ENCODE measurements at regions not wholly inside any gene's neighbourhood (a gene's known extent, or its start where the extent isn't known, plus 50 kb on each side); places are given as distances from the start of the nearest gene placed in this dataset.
"Not testable (repeated sequence)": the region's sequence is repeated elsewhere in the genome, so short reads cannot be mapped to it uniquely, and the experiment has no call there.

DNA sequence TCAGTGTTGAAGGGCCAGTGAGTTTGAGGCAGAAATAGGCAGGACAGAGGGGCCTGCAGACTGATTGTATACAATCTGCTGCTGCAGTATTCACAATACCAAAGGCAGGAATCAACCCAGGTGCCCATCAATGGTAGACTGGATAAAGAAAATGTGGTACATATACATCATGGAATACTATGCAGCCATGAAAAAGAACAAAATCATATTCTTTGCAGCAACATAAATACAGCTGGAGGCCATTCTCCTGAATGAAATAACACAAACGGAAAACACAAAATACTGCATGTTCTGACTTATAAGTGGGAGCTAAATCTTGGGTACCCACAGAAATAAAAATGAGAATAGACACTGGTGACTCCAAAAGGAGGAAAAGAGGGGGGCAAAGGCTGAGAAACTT lies 485.1 kb downstream of the XYLT1 start:
- no peak for DNase-seq
- H3K9me3 Mint-ChIP-seq = peaks cover 2% of the 10 kb centered on the region
- no peak for ATAC-seq (ENCODE audit: low read depth)
- H3K36me3 Mint-ChIP-seq = no peaks in the 10 kb centered on the region
- POLR2A ChIA-PET = no interaction called here
- H3K27ac Mint-ChIP-seq = no peak overlapping the region
- H3K4me1 Mint-ChIP-seq = no peaks in the 10 kb centered on the region
- H3K4me3 Mint-ChIP-seq = no peak overlapping the region
- H3K27me3 Mint-ChIP-seq = peaks cover 3% of the 10 kb centered on the region

DNA sequence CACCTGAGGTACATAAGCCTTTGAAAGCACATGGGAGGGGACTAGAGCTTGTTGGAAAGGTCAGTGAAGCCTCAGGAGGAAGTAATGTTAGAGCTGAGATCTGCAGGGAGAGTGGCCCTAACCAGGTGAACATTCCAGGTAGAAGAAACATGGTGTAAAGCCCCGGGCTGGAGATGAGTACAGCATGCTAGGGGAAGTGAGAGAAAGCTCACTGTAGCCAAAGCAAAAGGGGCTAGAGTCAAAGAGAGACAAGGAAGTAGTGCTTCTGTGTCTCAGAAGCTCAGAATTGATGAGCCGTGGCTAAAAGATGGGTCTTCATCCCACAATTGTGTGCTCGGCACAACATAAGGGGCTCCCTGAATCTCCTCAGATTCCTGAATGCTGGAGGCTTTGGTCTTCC lies 481.8 kb downstream of the XYLT1 start:
- Mint-ChIP-seq H3K4me1 (peaks cover 12% of the 10 kb centered on the region), H3K27me3 (peaks cover 4% of the 10 kb centered on the region), H3K27ac (no peak overlapping the region), H3K4me3 (no peak overlapping the region), H3K9me3 (no peaks in the 10 kb centered on the region), H3K36me3 (no peaks in the 10 kb centered on the region)
- POLR2A ChIA-PET = no interaction called here
- ATAC-seq (ENCODE audit: low read depth) (no peak), DNase-seq (no peak)

DNA sequence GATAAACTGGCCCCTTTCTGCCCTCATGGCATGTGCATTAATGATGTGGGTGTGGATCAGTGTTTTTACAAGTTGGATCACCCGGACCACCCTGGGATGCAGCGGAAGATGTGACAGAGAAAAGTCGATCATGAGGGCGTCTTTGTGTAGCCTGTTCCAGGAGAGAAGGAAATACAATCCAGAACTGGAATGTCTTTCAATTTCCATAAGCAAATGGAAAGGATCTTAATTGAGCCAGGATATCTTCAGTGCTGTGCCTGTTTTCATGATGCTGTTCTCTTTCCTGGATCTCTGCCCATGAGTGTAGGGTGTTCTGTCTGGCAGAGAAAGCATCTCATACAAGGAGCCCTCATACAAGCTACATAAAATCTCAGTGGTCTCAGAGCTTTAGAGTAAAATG lies 481.4 kb downstream of the XYLT1 start:
- ATAC-seq (ENCODE audit: low read depth) (no peak), DNase-seq (no peak)
- Mint-ChIP-seq H3K4me3 (no peak overlapping the region), H3K27ac (no peak overlapping the region), H3K27me3 (peaks cover 4% of the 10 kb centered on the region), H3K9me3 (no peaks in the 10 kb centered on the region), H3K4me1 (peaks cover 15% of the 10 kb centered on the region), H3K36me3 (no peaks in the 10 kb centered on the region)
- POLR2A ChIA-PET = no interaction called here

DNA sequence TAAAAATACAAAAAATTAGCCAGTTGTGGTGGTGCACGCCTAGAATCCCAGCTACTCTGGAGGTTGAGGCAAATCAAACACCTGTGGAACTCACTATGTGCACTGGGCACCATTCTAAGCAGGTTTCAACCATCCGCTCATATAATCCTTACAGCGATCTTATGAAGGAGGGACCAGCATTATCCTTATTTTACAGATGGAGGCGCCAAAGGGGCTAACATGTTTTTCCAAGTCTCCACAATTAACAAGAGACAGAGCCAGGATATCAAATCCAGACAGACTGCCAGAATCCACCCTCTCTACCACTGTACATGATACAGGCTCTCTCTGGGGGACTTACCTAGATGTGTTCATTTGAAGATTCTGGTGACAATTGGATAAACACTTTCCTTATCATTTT lies 479.0 kb downstream of the XYLT1 start:
- no peak overlapping the region for H3K4me3 Mint-ChIP-seq
- DNase-seq = no peak
- H3K36me3 Mint-ChIP-seq = no peaks in the 10 kb centered on the region
- no peak overlapping the region for H3K27ac Mint-ChIP-seq
- H3K27me3 Mint-ChIP-seq = peaks cover 8% of the 10 kb centered on the region
- H3K9me3 Mint-ChIP-seq = no peaks in the 10 kb centered on the region
- no peak for ATAC-seq (ENCODE audit: low read depth)
- H3K4me1 Mint-ChIP-seq = peaks cover 15% of the 10 kb centered on the region
- POLR2A ChIA-PET = no interaction called here

DNA sequence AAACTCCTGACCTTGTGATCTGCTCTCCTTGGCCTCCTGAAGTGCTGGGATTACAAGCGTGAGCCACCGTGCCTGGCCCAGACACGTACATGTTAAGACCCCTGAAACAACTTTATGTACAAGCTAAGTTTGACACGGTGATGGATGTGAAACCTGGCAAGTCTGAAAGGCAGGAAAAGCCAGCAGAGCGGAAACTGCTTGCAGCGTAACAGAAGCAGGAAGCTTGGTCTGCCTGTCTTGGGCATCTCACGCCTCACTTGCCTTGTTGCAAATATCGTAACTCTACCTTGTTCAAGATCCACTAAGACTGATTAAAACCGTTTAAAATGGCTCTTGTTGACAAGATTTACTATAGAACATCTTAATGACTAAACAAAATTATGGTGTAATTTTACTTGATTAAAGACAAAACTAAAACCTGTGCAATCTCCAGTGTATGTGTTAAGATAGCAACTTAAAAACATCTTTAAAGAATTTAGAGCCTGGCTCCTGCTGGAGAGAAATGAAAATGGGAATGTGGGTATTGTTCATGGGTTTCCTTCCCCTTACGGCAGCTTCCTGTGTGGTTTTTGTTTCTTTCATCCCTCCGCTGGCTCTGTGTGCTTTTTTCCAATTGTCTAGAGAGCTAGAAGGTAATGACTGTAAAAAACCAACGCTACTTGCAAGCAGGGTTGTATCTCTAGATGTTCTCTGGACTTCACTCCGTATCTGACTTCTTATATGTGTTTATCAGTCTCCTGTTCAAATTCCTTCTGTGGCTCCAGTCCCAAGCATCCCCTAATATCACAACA lies 477.6 kb downstream of the XYLT1 start:
- Mint-ChIP-seq H3K36me3 (no peaks in the 10 kb centered on the region), H3K4me3 (peak overlapping the region; percentile 42), H3K27me3 (peaks cover 8% of the 10 kb centered on the region), H3K9me3 (no peaks in the 10 kb centered on the region), H3K27ac (peak overlapping the region; percentile 14), H3K4me1 (peaks cover 15% of the 10 kb centered on the region)
- POLR2A ChIA-PET = no interaction called here
- DNase-seq = peak; percentile 29
- peak; percentile 76 for ATAC-seq (ENCODE audit: low read depth)

DNA sequence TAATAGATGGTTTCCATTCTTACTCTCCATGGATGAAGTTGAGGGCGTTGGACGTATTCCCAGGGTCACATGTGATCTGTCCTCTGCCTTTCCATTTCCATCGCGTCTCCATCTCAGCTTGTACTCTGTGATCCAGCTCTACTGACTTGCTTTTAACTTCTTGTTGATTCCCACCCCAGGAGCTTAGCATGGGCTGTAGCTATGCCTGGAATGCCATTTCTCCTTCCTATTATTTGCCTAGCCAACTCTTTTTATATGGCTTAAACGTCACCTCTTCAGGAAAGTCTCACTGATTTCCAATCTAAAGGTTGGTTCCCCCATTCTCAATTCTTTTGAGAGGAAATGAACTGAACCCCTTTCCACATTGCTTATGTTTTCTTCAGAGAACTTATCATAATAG lies 475.9 kb downstream of the XYLT1 start:
- H3K9me3 Mint-ChIP-seq = no peaks in the 10 kb centered on the region
- no peaks in the 10 kb centered on the region for H3K36me3 Mint-ChIP-seq
- POLR2A ChIA-PET = no interaction called here
- DNase-seq (no peak), ATAC-seq (ENCODE audit: low read depth) (no peak)
- H3K4me1 Mint-ChIP-seq = peaks cover 15% of the 10 kb centered on the region
- no peak overlapping the region for H3K27ac Mint-ChIP-seq
- H3K27me3 Mint-ChIP-seq = peaks cover 6% of the 10 kb centered on the region
- no peak overlapping the region for H3K4me3 Mint-ChIP-seq

DNA sequence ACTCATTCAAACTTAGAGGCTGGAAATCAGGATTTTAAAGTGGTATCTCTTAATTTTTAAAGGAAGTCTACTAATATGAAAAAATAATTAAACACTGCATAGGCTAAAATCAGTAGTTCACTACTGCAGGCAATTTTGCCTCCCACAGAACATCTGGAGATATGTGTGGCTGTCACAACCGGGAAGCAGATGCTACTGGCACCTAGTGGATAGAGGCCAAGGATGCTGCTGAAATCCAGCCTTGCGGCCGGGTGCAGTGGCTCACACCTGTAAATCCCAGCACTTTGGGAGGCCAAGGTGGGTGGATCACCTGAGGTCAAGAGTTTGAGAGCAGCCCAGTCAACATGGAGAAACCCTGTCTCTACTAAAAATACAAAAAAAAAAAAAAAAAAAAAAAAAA lies 473.9 kb downstream of the XYLT1 start:
- H3K9me3 Mint-ChIP-seq = no peaks in the 10 kb centered on the region
- H3K27ac Mint-ChIP-seq = no peak overlapping the region
- peaks cover 15% of the 10 kb centered on the region for H3K4me1 Mint-ChIP-seq
- POLR2A ChIA-PET = no interaction called here
- H3K36me3 Mint-ChIP-seq = no peaks in the 10 kb centered on the region
- DNase-seq = no peak
- H3K4me3 Mint-ChIP-seq = no peak overlapping the region
- ATAC-seq (ENCODE audit: low read depth) = no peak
- H3K27me3 Mint-ChIP-seq = peaks cover 8% of the 10 kb centered on the region

DNA sequence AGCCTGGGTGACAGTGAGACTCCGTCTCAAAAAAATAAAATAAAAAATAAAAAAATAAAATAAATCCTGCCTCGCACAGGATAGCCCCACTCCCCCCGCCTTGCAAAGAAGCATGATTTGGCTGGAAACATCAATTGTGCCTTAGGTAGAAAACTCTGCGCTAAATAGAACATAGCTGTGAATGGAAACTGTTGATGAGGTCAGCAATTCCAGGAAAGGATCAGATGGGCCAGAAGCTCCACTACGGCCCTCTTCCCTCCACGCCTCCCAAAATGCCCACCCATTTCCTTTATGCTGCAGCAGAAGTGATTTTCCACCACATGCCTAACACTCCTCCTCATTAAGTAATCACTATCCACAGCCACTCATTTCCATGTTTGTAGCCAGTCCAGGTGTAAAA lies 473.4 kb downstream of the XYLT1 start:
- peaks cover 8% of the 10 kb centered on the region for H3K27me3 Mint-ChIP-seq
- POLR2A ChIA-PET = no interaction called here
- no peak overlapping the region for H3K4me3 Mint-ChIP-seq
- H3K4me1 Mint-ChIP-seq = peaks cover 15% of the 10 kb centered on the region
- ATAC-seq (ENCODE audit: low read depth) (no peak), DNase-seq (no peak)
- no peaks in the 10 kb centered on the region for H3K9me3 Mint-ChIP-seq
- H3K36me3 Mint-ChIP-seq = no peaks in the 10 kb centered on the region
- H3K27ac Mint-ChIP-seq = no peak overlapping the region

DNA sequence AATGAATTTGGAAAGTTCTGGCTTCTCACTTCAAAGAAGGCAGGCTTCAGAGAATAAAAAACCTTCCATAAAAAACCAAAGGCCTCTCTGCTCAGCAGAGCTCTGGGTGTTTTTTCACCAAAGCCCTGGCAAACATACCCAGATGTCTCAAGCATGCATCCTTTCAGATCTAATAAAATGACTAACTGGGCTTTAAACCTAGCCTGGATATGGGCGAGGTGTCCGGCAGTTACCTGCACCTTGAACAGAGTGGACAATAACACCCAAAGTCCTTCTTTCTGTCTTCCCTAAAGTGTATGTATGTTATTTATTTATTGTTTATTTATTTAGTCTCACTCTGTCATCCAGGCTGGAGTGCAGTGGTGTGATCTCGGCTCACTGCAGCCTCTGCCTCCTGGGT lies 469.3 kb downstream of the XYLT1 start:
- Mint-ChIP-seq H3K4me1 (no peaks in the 10 kb centered on the region), H3K4me3 (no peak overlapping the region), H3K36me3 (peaks cover 6% of the 10 kb centered on the region), H3K27me3 (peaks cover 9% of the 10 kb centered on the region), H3K9me3 (peaks cover 8% of the 10 kb centered on the region), H3K27ac (no peak overlapping the region)
- ATAC-seq (ENCODE audit: low read depth) = no peak
- POLR2A ChIA-PET = no interaction called here
- no peak for DNase-seq

DNA sequence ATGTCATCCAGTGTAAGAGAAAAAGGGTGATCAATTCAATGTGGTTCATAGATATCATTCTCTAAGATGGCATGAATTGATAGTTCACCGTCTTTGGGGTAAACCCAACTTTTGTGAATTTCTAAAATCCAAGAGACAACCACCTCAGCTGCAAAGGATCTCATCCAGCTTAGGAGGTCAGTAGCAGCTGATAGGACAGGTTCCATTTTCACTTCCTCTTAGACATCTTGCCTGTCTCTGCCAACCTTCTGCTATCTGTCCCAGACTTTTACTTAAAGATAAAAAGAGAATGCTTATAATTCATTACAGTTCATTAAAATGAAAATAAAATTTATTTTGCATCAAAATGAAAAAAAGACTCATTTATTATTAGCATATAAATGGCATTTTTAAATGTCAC lies 468.2 kb downstream of the XYLT1 start:
- Mint-ChIP-seq H3K36me3 (peaks cover 6% of the 10 kb centered on the region), H3K27me3 (peaks cover 15% of the 10 kb centered on the region), H3K4me3 (no peak overlapping the region), H3K9me3 (peaks cover 8% of the 10 kb centered on the region), H3K27ac (no peak overlapping the region), H3K4me1 (no peaks in the 10 kb centered on the region)
- POLR2A ChIA-PET = no interaction called here
- DNase-seq = no peak
- ATAC-seq (ENCODE audit: low read depth) = no peak

DNA sequence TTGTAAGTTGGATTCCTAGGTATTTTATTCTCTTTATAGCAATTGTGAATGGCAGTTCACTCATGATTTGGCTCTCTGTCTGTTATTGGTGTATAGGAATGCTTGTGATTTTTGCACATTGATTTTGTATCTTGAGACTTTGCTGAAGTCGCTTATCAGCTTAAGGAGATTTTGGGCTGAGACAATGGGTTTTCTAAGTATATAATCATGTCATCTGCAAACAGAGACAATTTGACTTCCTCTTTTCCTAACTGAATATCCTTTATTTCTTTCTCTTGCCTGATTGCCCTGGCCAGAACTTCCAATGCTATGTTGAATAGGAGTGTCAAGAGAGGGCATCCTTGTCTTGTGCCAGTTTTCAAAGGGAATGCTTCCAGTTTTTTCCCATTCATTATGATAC lies 464.8 kb downstream of the XYLT1 start:
- peaks cover 26% of the 10 kb centered on the region for H3K27me3 Mint-ChIP-seq
- H3K4me3 Mint-ChIP-seq; H3K27ac Mint-ChIP-seq; DNase-seq; H3K4me1 Mint-ChIP-seq; ATAC-seq (ENCODE audit: low read depth); H3K36me3 Mint-ChIP-seq; POLR2A ChIA-PET; H3K9me3 Mint-ChIP-seq: not testable (repeated sequence)

DNA sequence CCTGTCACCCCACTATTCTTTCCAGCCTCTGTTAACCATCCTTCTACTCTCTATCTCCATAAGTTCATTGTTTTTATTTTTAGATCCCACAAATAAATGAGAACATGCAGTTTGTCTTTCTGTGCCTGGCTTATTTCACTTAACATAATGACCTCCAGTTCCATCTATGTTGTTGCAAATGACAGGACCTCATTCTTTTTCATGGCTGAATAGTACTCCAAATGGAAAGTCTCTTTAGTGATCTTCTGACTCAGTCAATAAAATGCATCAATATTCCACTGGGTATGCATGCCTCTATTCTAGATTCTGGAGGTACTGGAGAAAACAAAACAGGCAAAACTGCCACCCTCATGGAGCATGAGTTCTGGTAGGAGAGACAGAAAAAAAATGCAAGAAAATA lies 459.0 kb downstream of the XYLT1 start:
- Mint-ChIP-seq H3K27me3 (peaks cover 27% of the 10 kb centered on the region), H3K36me3 (peaks cover 5% of the 10 kb centered on the region), H3K27ac (no peak overlapping the region), H3K9me3 (peaks cover under 1% of the 10 kb centered on the region), H3K4me1 (peaks cover 11% of the 10 kb centered on the region), H3K4me3 (no peak overlapping the region)
- no peak for ATAC-seq (ENCODE audit: low read depth)
- POLR2A ChIA-PET = no interaction called here
- no peak for DNase-seq

DNA sequence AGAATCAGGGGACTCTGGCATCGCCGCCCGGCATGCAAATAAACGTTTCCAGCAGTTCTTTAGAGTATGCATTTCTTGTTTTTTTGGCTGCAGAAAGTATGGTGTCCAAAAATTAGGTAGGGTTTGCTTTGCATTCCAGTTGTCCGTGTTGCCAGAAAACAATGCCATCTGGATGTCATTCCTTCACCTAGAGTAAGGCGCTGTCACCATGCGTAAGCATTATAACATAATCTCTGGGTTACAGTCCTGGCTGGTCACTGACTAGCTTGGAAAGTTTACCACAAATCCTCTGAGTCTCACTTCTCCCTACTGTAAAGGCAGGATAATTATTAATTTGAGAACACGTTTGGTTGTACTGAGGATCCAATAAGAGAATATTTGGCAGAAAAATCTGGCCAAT lies 457.7 kb downstream of the XYLT1 start:
- Mint-ChIP-seq H3K4me3 (peak overlapping the region; percentile 76), H3K27me3 (peaks cover 17% of the 10 kb centered on the region), H3K27ac (no peak overlapping the region), H3K9me3 (peaks cover 6% of the 10 kb centered on the region), H3K36me3 (peaks cover 10% of the 10 kb centered on the region), H3K4me1 (peaks cover 11% of the 10 kb centered on the region)
- DNase-seq (no peak), ATAC-seq (ENCODE audit: low read depth) (no peak)
- POLR2A ChIA-PET = no interaction called here

DNA sequence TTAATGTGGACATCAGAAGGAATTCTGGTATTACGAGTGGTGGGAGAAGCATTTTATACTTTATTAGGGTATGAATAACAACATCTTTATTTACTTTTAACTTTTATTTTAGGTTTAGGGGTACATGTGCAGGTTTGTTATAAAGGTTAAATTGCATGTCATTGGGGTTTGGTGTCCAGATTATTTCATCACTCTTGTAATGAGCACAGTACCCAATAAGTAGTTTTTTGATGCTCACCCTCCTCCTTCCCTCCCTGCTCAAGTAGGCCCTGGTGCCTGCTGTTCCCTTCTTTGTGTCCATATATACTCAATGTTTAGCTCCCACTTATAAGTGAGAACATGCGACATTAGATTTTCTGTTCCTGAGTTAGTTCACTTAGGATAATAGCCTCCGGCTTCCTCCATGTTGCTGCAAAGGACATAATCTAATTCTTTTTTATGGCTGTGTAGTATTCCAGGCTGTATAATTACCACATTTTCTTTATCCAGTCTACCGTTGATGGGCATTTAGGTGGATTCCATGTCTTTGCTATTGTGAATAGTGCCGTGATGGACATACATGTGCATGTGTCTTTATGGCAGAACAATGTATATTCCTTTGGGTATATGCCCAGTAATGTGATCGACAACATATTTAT lies 456.2 kb downstream of the XYLT1 start:
- POLR2A ChIA-PET = no interaction called here
- peaks cover 10% of the 10 kb centered on the region for H3K36me3 Mint-ChIP-seq
- peaks cover 6% of the 10 kb centered on the region for H3K9me3 Mint-ChIP-seq
- H3K27me3 Mint-ChIP-seq = peaks cover 8% of the 10 kb centered on the region
- DNase-seq (no peak), ATAC-seq (ENCODE audit: low read depth) (no peak)
- H3K27ac Mint-ChIP-seq = no peak overlapping the region
- H3K4me1 Mint-ChIP-seq = peaks cover 14% of the 10 kb centered on the region
- no peak overlapping the region for H3K4me3 Mint-ChIP-seq
